H1 (cell line): ENCODE measurements at regions not wholly inside any gene's neighbourhood (a gene's known extent, or its start where the extent isn't known, plus 50 kb on each side); places are given as distances from the start of the nearest gene placed in this dataset.

ENCODE experiments used
- CTCF ChIA-PET: fragments of 300-600 bp; sonication (Branson Sonifier 250); formaldehyde crosslinking; loops from one replicate; lab custom pipeline; 2021; ENCODE audit not compliant: partially characterized antibody; lab: Charles Lee
- POLR2A ChIA-PET: fragments of 300-600 bp; sonication (Branson Sonifier 250); formaldehyde crosslinking; loops from one replicate; lab custom pipeline; 2021; ENCODE audit warnings: inconsistent platforms; ENCODE audit not compliant: partially characterized antibody; lab: Charles Lee
- DNase-seq, 2 experiments: peaks; one replicate each; pipeline versions ENCODE4 v3.0.0 to v3.0.0-alpha.2; 2010 to 2022; ENCODE audit warnings: low spot score in 2 of 2, low read depth in 1 of 2, mixed read lengths in 1 of 2
- FAIRE-seq: peaks from 2 replicates; lab custom pipeline; 2011; peaks lifted over from hg19 to GRCh38; lab: Jason Lieb, UNC
- H2AFZ ChIP-seq: 2 replicates; pipeline ENCODE4 v1.8.1; 2012; ENCODE audit warnings: low read length, inconsistent platforms
- H2AK5ac ChIP-seq: 2 replicates; pipeline ENCODE4 v1.6.1; 2013; ENCODE audit warnings: low read depth, low read length
- H2BK120ac ChIP-seq: replicated peaks from 2 replicates; pipeline ENCODE3; 2013; ENCODE audit warnings: low read depth, low read length, inconsistent platforms
- H2BK12ac ChIP-seq: 2 replicates; pipeline ENCODE4 v1.6.1; 2013; ENCODE audit warnings: low read depth, low read length
- H2BK15ac ChIP-seq: 2 replicates; pipeline ENCODE4 v1.6.1; 2013; ENCODE audit warnings: low read length
- H2BK20ac ChIP-seq: 2 replicates; pipeline ENCODE4 v1.6.1; 2013; ENCODE audit warnings: low read length
- H2BK5ac ChIP-seq: 2 replicates; pipeline ENCODE4 v1.6.1; 2013; ENCODE audit warnings: low read depth, low read length
- H3K14ac ChIP-seq: 2 replicates; pipeline ENCODE4 v1.6.1; 2013; ENCODE audit warnings: inconsistent platforms; ENCODE audit not compliant: insufficient read length
- H3K18ac ChIP-seq: 2 replicates; pipeline ENCODE4 v1.6.1; 2013; ENCODE audit warnings: low read length; ENCODE audit errors: extremely low read depth
- H3K23ac ChIP-seq: 2 replicates; pipeline ENCODE4 v1.6.1; 2013; ENCODE audit warnings: inconsistent platforms; ENCODE audit not compliant: insufficient read length
- H3K23me2 ChIP-seq: 2 replicates; pipeline ENCODE4 v1.6.1; 2013; ENCODE audit warnings: low read depth, low read length
- H3K27ac ChIP-seq: 2 replicates; pipeline ENCODE4 v1.6.1; 2011; ENCODE audit warnings: low read depth, low read length, inconsistent platforms
- H3K27me3 ChIP-seq, 4 experiments: replicated peaks in 1 of 4; 1 replicate in 1 of 4; 2 replicates in 3 of 4; pipeline versions ENCODE4 v1.6.1 to v1.8.1; 2011 to 2013; ENCODE audit warnings: low read length in 3 of 4, mild to moderate bottlenecking in 3 of 4, inconsistent platforms in 2 of 4, mixed read lengths in 2 of 4, moderate library complexity in 1 of 4; ENCODE audit not compliant: control insufficient read depth in 3 of 4, insufficient read depth in 3 of 4; ENCODE audit errors: extremely low read depth in 1 of 4
- H3K36me3 ChIP-seq, 4 experiments: 2 replicates each; pipeline versions ENCODE4 v1.6.1 to v1.8.1; 2011 to 2013; ENCODE audit warnings: mild to moderate bottlenecking in 4 of 4, low read length in 3 of 4, moderate library complexity in 2 of 4, control low read depth in 1 of 4, inconsistent platforms in 1 of 4; ENCODE audit not compliant: insufficient read depth in 4 of 4, control insufficient read depth in 2 of 4
- H3K4ac ChIP-seq: replicated peaks from 2 replicates; pipeline ENCODE3; 2013; ENCODE audit warnings: low read length, low read depth, mixed read lengths, inconsistent platforms; ENCODE audit not compliant: insufficient read length
- H3K4me1 ChIP-seq, 4 experiments: replicated peaks in 1 of 4; 1 replicate in 1 of 4; 2 replicates in 3 of 4; pipeline versions ENCODE4 v1.6.1 to v1.8.1; 2011 to 2013; ENCODE audit warnings: low read length in 3 of 4, inconsistent platforms in 2 of 4, mixed read lengths in 1 of 4; ENCODE audit not compliant: insufficient read depth in 4 of 4, control insufficient read depth in 3 of 4
- H3K4me2 ChIP-seq, 2 experiments: 2 replicates each; pipeline versions ENCODE4 v1.6.1 to v1.8.1; 2011 to 2013; ENCODE audit warnings: low read depth in 2 of 2, low read length in 2 of 2, control low read depth in 1 of 2, inconsistent platforms in 1 of 2, mild to moderate bottlenecking in 1 of 2; ENCODE audit not compliant: insufficient read depth in 1 of 2
- H3K4me3 ChIP-seq, 4 experiments: fragments of 200-600, 300-600 bp in 1 of 4; sonication (generic), shearing (Covaris generic), sonication (Bioruptor Twin) in 1 of 4; 2 replicates each; pipeline versions ENCODE4 v1.5.1 to v1.8.1; 2011 to 2016; ENCODE audit warnings: low read length in 4 of 4, low read depth in 3 of 4, control low read depth in 2 of 4, inconsistent platforms in 2 of 4, mild to moderate bottlenecking in 2 of 4, mixed read lengths in 1 of 4, moderate library complexity in 1 of 4; ENCODE audit not compliant: insufficient read depth in 2 of 4; ENCODE audit errors: extremely low read depth in 1 of 4
- H3K56ac ChIP-seq: replicated peaks from 2 replicates; pipeline ENCODE3; 2013; ENCODE audit warnings: low read depth, mild to moderate bottlenecking, mixed read lengths, low read length, inconsistent platforms; ENCODE audit not compliant: insufficient read length
- H3K79me1 ChIP-seq: 2 replicates; pipeline ENCODE4 v1.6.1; 2013; ENCODE audit warnings: low read depth, low read length, control low read depth
- H3K79me2 ChIP-seq, 2 experiments: 2 replicates each; pipeline versions ENCODE4 v1.6.1 to v1.8.1; 2012 to 2013; ENCODE audit warnings: low read length in 2 of 2, mild to moderate bottlenecking in 2 of 2, inconsistent platforms in 1 of 2; ENCODE audit not compliant: insufficient read depth in 2 of 2, control insufficient read depth in 1 of 2
- H3K9ac ChIP-seq, 4 experiments: replicated peaks in 1 of 4; 1 replicate in 1 of 4; 2 replicates in 3 of 4; pipeline versions ENCODE4 v1.6.1 to v1.8.1; 2011 to 2013; ENCODE audit warnings: low read depth in 3 of 4, low read length in 3 of 4, control low read depth in 2 of 4, mild to moderate bottlenecking in 2 of 4, moderate library complexity in 2 of 4, inconsistent platforms in 1 of 4; ENCODE audit errors: extremely low read depth in 1 of 4
- H3K9me3 ChIP-seq, 2 experiments: 2 replicates each; pipeline versions ENCODE4 v1.6.1 to v1.8.1; 2012 to 2013; ENCODE audit warnings: mild to moderate bottlenecking in 2 of 2, moderate library complexity in 2 of 2, control low read depth in 1 of 2, inconsistent platforms in 1 of 2, low read depth in 1 of 2, low read length in 1 of 2, mixed read lengths in 1 of 2; ENCODE audit not compliant: insufficient read depth in 2 of 2
- H4K20me1 ChIP-seq, 2 experiments: replicated peaks in 1 of 2; 2 replicates each; pipeline versions ENCODE3 to v1.8.1; 2011 to 2013; ENCODE audit warnings: inconsistent platforms in 2 of 2, low read length in 2 of 2, mild to moderate bottlenecking in 1 of 2; ENCODE audit not compliant: insufficient read depth in 2 of 2, control insufficient read depth in 1 of 2
- H4K5ac ChIP-seq: 2 replicates; pipeline ENCODE4 v1.6.1; 2013; ENCODE audit warnings: low read length, low read depth, mixed read lengths, inconsistent platforms; ENCODE audit not compliant: insufficient read length
- H4K8ac ChIP-seq: 2 replicates; pipeline ENCODE4 v1.8.0; 2013; ENCODE audit warnings: mild to moderate bottlenecking, moderate library complexity, low read length, inconsistent platforms; ENCODE audit not compliant: insufficient read depth; ENCODE audit errors: extremely low read depth
- H4K91ac ChIP-seq: replicated peaks from 2 replicates; pipeline ENCODE3; 2013; ENCODE audit warnings: low read length, mixed read lengths, inconsistent platforms; ENCODE audit not compliant: insufficient read length
- ATF3 ChIP-seq: IDR thresholded peaks from 2 replicates; pipeline ENCODE4 v1.6.1; 2011; ENCODE audit warnings: low read depth, mild to moderate bottlenecking, low read length; ENCODE audit not compliant: insufficient read depth
- FOSL1 ChIP-seq: IDR thresholded peaks from 2 replicates; pipeline ENCODE4 v1.6.1; 2011; ENCODE audit warnings: mild to moderate bottlenecking, low read depth, low read length, moderate library complexity; ENCODE audit not compliant: insufficient read depth
- RFX5 ChIP-seq: IDR thresholded peaks from 2 replicates; pipeline ENCODE4 v1.6.1; 2011; ENCODE audit warnings: low read depth, low read length, improper control_type of control experiment, borderline replicate concordance
- WGBS, 2 experiments: shearing (Covaris generic) in 1 of 2; methylation state at CpG; one replicate each; pipeline versions ENCODE4 v1.1.6 to v1.1.7; 2013 to 2015; ENCODE audit warnings: low lambda C conversion rate in 2 of 2, mixed read lengths in 2 of 2, inconsistent platforms in 1 of 2, low coverage in 1 of 2, missing lambda C conversion rate in 1 of 2; ENCODE audit not compliant: insufficient replicate concordance in 2 of 2, insufficient coverage in 1 of 2, insufficient read length in 1 of 2; ENCODE audit errors: extremely low coverage in 1 of 2, missing lambda C conversion rate in 1 of 2; 5-methylcytosine and 5-hydroxymethylcytosine counted together

- Histone ChIP-seq H4K5ac (no peak overlapping the region), H3K9me3 (no peaks in the 10 kb centered on the region), H3K56ac (no peak overlapping the region), H2BK15ac (no peak overlapping the region), H4K20me1 (no peaks in the 10 kb centered on the region), H3K79me1 (no peaks in the 10 kb centered on the region), H3K9ac (no peak overlapping the region), H2AFZ (no peak overlapping the region), H3K36me3 (no peaks in the 10 kb centered on the region), H2BK5ac (no peak overlapping the region), H4K8ac (no peak overlapping the region), H3K23me2 (no peaks in the 10 kb centered on the region), H3K23ac (no peak overlapping the region), H3K14ac (no peak overlapping the region), H3K4me1 (peaks cover 0 to 4% (median 0%) of the 10 kb centered on the region in 4 experiments; a peak in 1 of 7 replicates), H3K18ac (no peak overlapping the region), H2BK12ac (no peak overlapping the region), H2BK20ac (no peak overlapping the region), H3K4me2 (no peak overlapping the region), H3K4ac (no peak overlapping the region), H4K91ac (no peak overlapping the region), H3K27me3 (no peaks in the 10 kb centered on the region), H2BK120ac (no peak overlapping the region), H3K4me3 (no peak overlapping the region), H3K79me2 (no peaks in the 10 kb centered on the region), H3K27ac (no peak overlapping the region), H2AK5ac (no peak overlapping the region)
- CTCF ChIA-PET = no interaction called here
- 88% methylated on average over 1 of the region's 1 CpG; no CpG with 5 or more reads in 1 of the 2 experiments for WGBS, 2 experiments
- no peak for DNase-seq
- POLR2A ChIA-PET = no interaction called here
- no peak for FAIRE-seq
- TF ChIP-seq FOSL1 (no peak), ATF3 (no peak), RFX5 (no peak)
Observed at GRCh38 chr2:212728717-212729116, 190.1 kb upstream of the ERBB4 start.
